Fibroblast of lung (primary cell): ENCODE measurements at regions not wholly inside any gene's neighbourhood (a gene's known extent, or its start where the extent isn't known, plus 50 kb on each side); places are given as distances from the start of the nearest gene placed in this dataset.

Source experiments
- DNase-seq, 2 donors: peaks; one replicate each; pipeline versions ENCODE4 v3.0.0 to v3.0.0-alpha.2; 2010; ENCODE audit warnings: low read depth in 2 of 2
- H2AFZ ChIP-seq: 2 replicates; pipeline ENCODE4 v1.5.1; 2012; ENCODE audit warnings: low read length, control low read depth, inconsistent platforms
- H3K27ac ChIP-seq: 2 replicates; pipeline ENCODE4 v1.5.1; 2011; ENCODE audit warnings: low read length, control low read depth; ENCODE audit not compliant: insufficient read depth
- H3K27me3 ChIP-seq: 2 replicates; pipeline ENCODE4 v1.5.1; 2011; ENCODE audit warnings: mild to moderate bottlenecking, low read length; ENCODE audit not compliant: control insufficient read depth, insufficient read depth
- H3K36me3 ChIP-seq: 2 replicates; pipeline ENCODE4 v1.5.1; 2011; ENCODE audit warnings: low read length; ENCODE audit not compliant: control insufficient read depth, insufficient read depth
- H3K4me1 ChIP-seq: 2 replicates; pipeline ENCODE4 v1.5.1; 2011; ENCODE audit warnings: low read length; ENCODE audit not compliant: control insufficient read depth, insufficient read depth; ENCODE audit errors: extremely low read depth
- H3K4me2 ChIP-seq: 2 replicates; pipeline ENCODE4 v1.5.1; 2011; ENCODE audit warnings: low read length, control low read depth; ENCODE audit not compliant: insufficient read depth; ENCODE audit errors: extremely low read depth
- H3K4me3 ChIP-seq, 4 experiments: fragments of 200-600 bp in 1 of 4; sonication (generic) in 1 of 4; replicated peaks in 1 of 4; 2 replicates each; pipeline ENCODE4 v1.5.1; 2011 to 2016; ENCODE audit warnings: low read length in 4 of 4, low read depth in 3 of 4, mild to moderate bottlenecking in 3 of 4, control low read depth in 2 of 4, inconsistent platforms in 1 of 4, mixed read lengths in 1 of 4; ENCODE audit not compliant: insufficient read depth in 1 of 4; ENCODE audit errors: control extremely low read depth in 1 of 4
- H3K79me2 ChIP-seq: 2 replicates; pipeline ENCODE4 v1.5.1; 2012; ENCODE audit warnings: mild to moderate bottlenecking, low read length, inconsistent platforms; ENCODE audit not compliant: control insufficient read depth, insufficient read depth
- H3K9ac ChIP-seq: 2 replicates; pipeline ENCODE4 v1.5.1; 2011; ENCODE audit warnings: mild to moderate bottlenecking, low read length, control low read depth; ENCODE audit not compliant: insufficient read depth
- H3K9me3 ChIP-seq: 2 replicates; pipeline ENCODE4 v1.5.1; 2012; ENCODE audit warnings: low read depth, low read length; ENCODE audit not compliant: control insufficient read depth, insufficient read depth
- H4K20me1 ChIP-seq: 2 replicates; pipeline ENCODE4 v1.5.1; 2011; ENCODE audit warnings: low read length; ENCODE audit not compliant: control insufficient read depth, insufficient read depth; ENCODE audit errors: extremely low read depth
- CTCF ChIP-seq, 2 donors: IDR thresholded peaks in 1 of 2; conservative IDR thresholded peaks in 1 of 2; 1 replicate in 1 of 2; 2 replicates in 1 of 2; pipeline ENCODE4 v1.5.1; 2011 to 2012; ENCODE audit warnings: low read length in 2 of 2, control low read depth in 1 of 2, inconsistent platforms in 1 of 2, low read depth in 1 of 2, mild to moderate bottlenecking in 1 of 2
- EZH2 ChIP-seq: IDR thresholded peaks from 2 replicates; pipeline ENCODE4 v1.5.1; 2012; ENCODE audit warnings: low read length, control low read depth, mild to moderate bottlenecking; ENCODE audit errors: missing control alignments

DNA sequence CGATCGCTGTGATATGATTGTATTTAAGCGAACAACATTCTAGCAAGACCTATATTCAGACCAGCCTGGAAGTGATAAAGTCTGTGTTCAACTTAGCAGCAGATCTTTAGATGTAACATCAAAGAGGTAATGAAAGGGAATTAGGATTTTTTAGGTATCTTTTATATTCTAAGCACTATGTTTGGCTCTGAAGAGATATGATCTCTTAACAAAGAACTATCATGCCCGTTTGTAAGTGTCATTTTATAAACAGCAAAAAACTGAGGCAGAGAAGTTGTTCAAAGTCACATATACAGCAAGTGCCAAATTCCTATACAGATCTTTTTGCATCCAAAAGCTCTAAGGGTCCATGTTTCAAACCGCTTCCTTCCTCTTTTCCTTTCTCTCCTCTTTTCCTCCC, 53.0 kb upstream of the TIAM1 start:
- Histone ChIP-seq H3K27me3 (no peaks in the 10 kb centered on the region), H3K9ac (no peak overlapping the region), H3K4me3 (no peak overlapping the region), H3K9me3 (no peaks in the 10 kb centered on the region), H3K4me2 (no peak overlapping the region), H2AFZ (no peak overlapping the region), H3K79me2 (no peaks in the 10 kb centered on the region), H4K20me1 (no peaks in the 10 kb centered on the region), H3K27ac (no peak overlapping the region), H3K36me3 (no peaks in the 10 kb centered on the region), H3K4me1 (no peaks in the 10 kb centered on the region)
- DNase-seq: no peak
- TF ChIP-seq CTCF (conservative IDR thresholded peaks at IDR 0.05 in 1 of 2, IDR thresholded peaks at IDR 0.05 in 1 of 2; ENCODE audit: low read depth in 1 of 2, low read length in 2 of 2) (no peak), EZH2 (no peak)

- TF ChIP-seq CTCF (conservative IDR thresholded peaks at IDR 0.05 in 1 of 2, IDR thresholded peaks at IDR 0.05 in 1 of 2; ENCODE audit: low read depth in 1 of 2, low read length in 2 of 2): no peak
- TF ChIP-seq EZH2: no peak
- no peaks in the 10 kb centered on the region for H3K4me1 ChIP-seq
- H3K9ac ChIP-seq: no peak overlapping the region
- no peak for DNase-seq
- no peak overlapping the region for H3K27ac ChIP-seq
- no peaks in the 10 kb centered on the region for H3K27me3 ChIP-seq
- H3K4me2 ChIP-seq: no peak overlapping the region
- H3K9me3 ChIP-seq: no peaks in the 10 kb centered on the region
- no peaks in the 10 kb centered on the region for H3K79me2 ChIP-seq
- H3K4me3 ChIP-seq: no peak overlapping the region
- H3K36me3 ChIP-seq: no peaks in the 10 kb centered on the region
- no peak overlapping the region for H2AFZ ChIP-seq
- H4K20me1 ChIP-seq: no peaks in the 10 kb centered on the region
Measured at GRCh38 chr21:31396399-31396798, 52.3 kb upstream of the TIAM1 start.

DNA sequence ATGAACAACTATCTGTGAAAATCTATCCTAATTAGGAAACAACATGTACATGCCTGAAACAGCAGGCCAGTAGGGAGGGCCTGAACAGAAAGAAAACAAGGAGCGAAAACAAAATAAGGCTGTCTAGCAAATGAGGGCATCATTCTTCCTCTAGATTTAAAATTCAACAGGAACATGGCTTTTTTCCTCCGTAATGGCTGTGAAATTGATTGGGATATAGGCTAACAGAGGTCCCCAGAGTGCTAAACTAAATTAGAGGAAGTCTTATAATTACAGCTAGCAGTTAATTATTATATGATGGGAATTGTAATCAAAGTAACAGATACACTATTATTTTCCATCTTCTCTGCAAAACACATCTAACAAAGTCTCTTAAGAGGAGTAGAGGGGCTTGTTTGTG, 51.7 kb upstream of the TIAM1 start:
- Histone ChIP-seq H3K27me3 (no peaks in the 10 kb centered on the region), H3K79me2 (no peaks in the 10 kb centered on the region), H3K4me2 (no peak overlapping the region), H3K4me3 (no peak overlapping the region), H3K9me3 (no peaks in the 10 kb centered on the region), H3K4me1 (no peaks in the 10 kb centered on the region), H4K20me1 (no peaks in the 10 kb centered on the region), H2AFZ (no peak overlapping the region), H3K36me3 (no peaks in the 10 kb centered on the region), H3K9ac (no peak overlapping the region), H3K27ac (no peak overlapping the region)
- TF ChIP-seq CTCF (conservative IDR thresholded peaks at IDR 0.05 in 1 of 2, IDR thresholded peaks at IDR 0.05 in 1 of 2; ENCODE audit: low read depth in 1 of 2, low read length in 2 of 2) (no peak), EZH2 (no peak)
- DNase-seq: no peak
